ENCODE measurements at regions not wholly inside any gene's neighbourhood (a gene's known extent, or its start where the extent isn't known, plus 50 kb on each side); places are given as distances from the start of the nearest gene placed in this dataset.

GRCh38 chr12:125683748-125684381 is 618.6 kb downstream of the AACS start (continued):
- TF ChIP-seq CTCF (IDR thresholded peaks at IDR 0.05 in 2 of 3, conservative IDR thresholded peaks at IDR 0.05 in 1 of 3; ENCODE audit: control insufficient read depth in 2 of 3, extremely low read depth in 1 of 3, insufficient read depth in 1 of 3, low read depth in 3 of 3, low read length in 3 of 3) (peak; percentile 59 to 76 (median 65)), ZBTB4 (CRISPR knock-in tag; IDR thresholded peaks at IDR 0.05) (no peak), ZNF274 (IDR thresholded peaks at IDR 0.05; ENCODE audit: insufficient read depth, insufficient read length) (no peak), ETV6 (conservative IDR thresholded peaks at IDR 0.05 in 1 of 2, IDR thresholded peaks at IDR 0.05 in 1 of 2; ENCODE audit: borderline replicate concordance in 1 of 2, low read depth in 1 of 2) (no peak), CBX3 (IDR thresholded peaks at IDR 0.05; ENCODE audit: borderline replicate concordance, low read depth) (no peak)
